SK-N-SH (cell line): ENCODE measurements at regions not wholly inside any gene's neighbourhood (a gene's known extent, or its start where the extent isn't known, plus 50 kb on each side); places are given as distances from the start of the nearest gene placed in this dataset.
A peak's percentile ranks its signal among the peaks of the same experiment; 100 is the strongest.

ENCODE experiments used
- CTCF ChIA-PET: fragments of 300-600, 350-600 bp; formaldehyde crosslinking; extraction: SDS; loops from one replicate; lab custom pipeline; 2021; lab: Yijun Ruan, JAX
- POLR2A ChIA-PET: fragments of 350-600 bp; sonication (Branson Sonifier 250); formaldehyde crosslinking; extraction: SDS; loops from one replicate; lab custom pipeline; 2020; ENCODE audit warnings: antibody characterized with exemption, inconsistent platforms; lab: Yijun Ruan, JAX
- DNase-seq: peaks from one replicate; pipeline ENCODE4 v3.0.0; 2012
- H2AFZ ChIP-seq: fragments of 200-600 bp; sonication (generic); 2 replicates; pipeline ENCODE4 v1.8.1; 2016; ENCODE audit warnings: antibody characterized with exemption, mild to moderate bottlenecking, low read depth
- H3F3A ChIP-seq: fragments of 200-600 bp; sonication (generic); replicated peaks from 2 replicates; pipeline ENCODE3; 2016; ENCODE audit warnings: antibody characterized with exemption, mild to moderate bottlenecking; ENCODE audit not compliant: insufficient read depth
- H3K27ac ChIP-seq, 2 experiments: fragments of 200-500 bp in 1 of 2; fragments of 200-600 bp in 1 of 2; sonication (Bioruptor generic) in 1 of 2; sonication (generic), shearing (Covaris generic) in 1 of 2; 2 replicates each; pipeline versions ENCODE4 v1.5.1 to v1.6.1; 2014 to 2016; ENCODE audit warnings: low read depth in 2 of 2, inconsistent platforms in 1 of 2, low read length in 1 of 2, mild to moderate bottlenecking in 1 of 2, mixed read lengths in 1 of 2
- H3K27me3 ChIP-seq: fragments of 200-600 bp; sonication (generic), shearing (Covaris generic); 2 replicates; pipeline ENCODE4 v1.6.1; 2016; ENCODE audit warnings: mixed run types; ENCODE audit not compliant: insufficient read depth
- H3K36me3 ChIP-seq, 2 experiments: fragments of 200-500 bp in 1 of 2; fragments of 200-600 bp in 1 of 2; sonication (Bioruptor generic) in 1 of 2; sonication (generic) in 1 of 2; replicated peaks in 1 of 2; 2 replicates each; pipeline versions ENCODE3 to v1.5.1; 2014 to 2016; ENCODE audit warnings: low read length in 1 of 2, mild to moderate bottlenecking in 1 of 2; ENCODE audit not compliant: insufficient read depth in 2 of 2, control insufficient read depth in 1 of 2
- H3K4me1 ChIP-seq, 2 experiments: fragments of 200-500 bp in 1 of 2; fragments of 200-600 bp in 1 of 2; sonication (Bioruptor generic) in 1 of 2; sonication (generic), shearing (Covaris generic) in 1 of 2; 2 replicates each; pipeline versions ENCODE4 v1.5.1 to v1.6.1; 2014 to 2016; ENCODE audit warnings: low read depth in 1 of 2, low read length in 1 of 2, mixed run types in 1 of 2; ENCODE audit not compliant: insufficient read depth in 2 of 2, control insufficient read depth in 1 of 2
- H3K4me2 ChIP-seq: fragments of 200-600 bp; sonication (generic), shearing (Covaris generic); 2 replicates; pipeline ENCODE4 v1.6.1; 2017; ENCODE audit warnings: mixed run types
- H3K4me3 ChIP-seq, 2 experiments: fragments of 200-500 bp in 1 of 2; fragments of 200-600 bp in 1 of 2; sonication (Bioruptor generic) in 1 of 2; sonication (generic), shearing (Covaris generic) in 1 of 2; 2 replicates each; pipeline versions ENCODE4 v1.5.1 to v1.8.1; 2014 to 2016; ENCODE audit warnings: low read depth in 2 of 2, inconsistent platforms in 1 of 2, low read length in 1 of 2, mild to moderate bottlenecking in 1 of 2, mixed read lengths in 1 of 2, moderate library complexity in 1 of 2
- H3K79me2 ChIP-seq: fragments of 200-600 bp; sonication (generic); 2 replicates; pipeline ENCODE4 v1.8.1; 2017; ENCODE audit warnings: mild to moderate bottlenecking; ENCODE audit not compliant: insufficient read depth
- H3K9ac ChIP-seq: fragments of 200-600 bp; sonication (generic); 2 replicates; pipeline ENCODE4 v1.6.1; 2017; ENCODE audit warnings: mixed run types
- H3K9me2 ChIP-seq: fragments of 200-600 bp; sonication (generic); 2 replicates; pipeline ENCODE4 v1.6.1; 2017; ENCODE audit warnings: mixed run types
- H3K9me3 ChIP-seq: fragments of 200-600 bp; sonication (generic); 2 replicates; pipeline ENCODE4 v1.6.1; 2017; ENCODE audit warnings: mixed run types, mild to moderate bottlenecking, moderate library complexity
- H4K20me1 ChIP-seq: fragments of 200-600 bp; sonication (generic); 2 replicates; pipeline ENCODE4 v1.6.1; 2017; ENCODE audit warnings: mild to moderate bottlenecking, mixed run types; ENCODE audit not compliant: insufficient read depth
- ELF1 ChIP-seq: IDR thresholded peaks from 2 replicates; pipeline ENCODE4 v1.4.0; 2012
- EP300 ChIP-seq, 2 experiments: IDR thresholded peaks; 2 replicates each; pipeline versions ENCODE4 v1.4.0 to v1.6.1; 2012; ENCODE audit warnings: borderline replicate concordance in 1 of 2, low read depth in 1 of 2, low read length in 1 of 2
- FOXJ3 ChIP-seq: sonication (generic); formaldehyde crosslinking; IDR thresholded peaks from 2 replicates; pipeline ENCODE4 v1.5.1; 2020; ENCODE audit warnings: mild to moderate bottlenecking, missing genetic modification reagents
- FOXM1 ChIP-seq: IDR thresholded peaks from 2 replicates; pipeline ENCODE4 v1.4.0; 2012; ENCODE audit warnings: low read depth, mild to moderate bottlenecking
- GATA2 ChIP-seq: sonication (generic); formaldehyde crosslinking; IDR thresholded peaks from 2 replicates; pipeline ENCODE4 v1.5.0; 2020; ENCODE audit warnings: mild to moderate bottlenecking, missing genetic modification reagents
- MXI1 ChIP-seq: IDR thresholded peaks from 2 replicates; pipeline ENCODE4 v1.6.1; 2012; ENCODE audit warnings: mild to moderate bottlenecking, low read depth, low read length, improper control_type of control experiment
- PBX3 ChIP-seq: IDR thresholded peaks from 2 replicates; pipeline ENCODE4; 2012
- RAD21 ChIP-seq: IDR thresholded peaks from 2 replicates; pipeline ENCODE4 v1.6.1; 2012; ENCODE audit warnings: mild to moderate bottlenecking, low read length
- RFX5 ChIP-seq: IDR thresholded peaks from 2 replicates; pipeline ENCODE4 v1.6.1; 2012; ENCODE audit warnings: mild to moderate bottlenecking, improper control_type of control experiment, low read length
- SIN3A ChIP-seq: IDR thresholded peaks from 2 replicates; pipeline ENCODE4 v1.6.1; 2012; ENCODE audit warnings: low read depth, mild to moderate bottlenecking, low read length, moderate library complexity, borderline replicate concordance
- TAF1 ChIP-seq: IDR thresholded peaks from 2 replicates; pipeline ENCODE4 v1.6.1; 2012; ENCODE audit warnings: low read depth, mild to moderate bottlenecking, low read length, moderate library complexity, borderline replicate concordance
- TCF12 ChIP-seq: IDR thresholded peaks from 2 replicates; pipeline ENCODE4 v1.4.0; 2012
- USF1 ChIP-seq: IDR thresholded peaks from 2 replicates; pipeline ENCODE4 v1.4.0; 2012; ENCODE audit warnings: low read depth, borderline replicate concordance
- YY1 ChIP-seq: IDR thresholded peaks from 2 replicates; pipeline ENCODE4 v1.4.0; 2012; ENCODE audit warnings: low read depth, mild to moderate bottlenecking
- ZBTB33 ChIP-seq: IDR thresholded peaks from 2 replicates; pipeline ENCODE4 v1.4.0; 2012; ENCODE audit warnings: low read depth, borderline replicate concordance
- WGBS: methylation state at CpG from one replicate; pipeline ENCODE4 v1.1.6; 2017; ENCODE audit warnings: low lambda C conversion rate; 5-methylcytosine and 5-hydroxymethylcytosine counted together
- TF ChIP-seq, protein P1 (sequence below): IDR thresholded peaks from 2 replicates; pipeline ENCODE4 v1.6.1; 2012; ENCODE audit warnings: mild to moderate bottlenecking, low read depth, low read length, moderate library complexity

DNA sequence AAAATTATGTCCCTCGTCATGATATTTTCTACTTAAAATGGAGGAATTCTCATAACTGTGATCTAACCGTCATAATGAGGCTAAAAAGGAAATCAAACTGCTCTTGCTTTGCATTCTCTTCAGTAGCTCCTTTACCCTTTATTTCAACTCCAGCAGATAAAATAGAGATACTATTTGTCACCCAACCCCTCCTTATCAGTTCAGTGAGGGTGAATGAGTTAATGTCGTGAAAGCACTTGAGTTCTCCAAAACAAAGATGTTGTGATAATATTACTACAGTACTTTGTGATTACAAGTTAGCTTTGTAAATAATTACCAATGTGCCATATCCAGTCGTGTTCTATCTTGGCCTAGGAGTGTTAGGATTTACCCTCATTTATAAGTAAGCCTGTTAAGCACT, 63.4 kb upstream of the ANKRD28 start:
- no peaks in the 10 kb centered on the region for H3K27me3 ChIP-seq
- H3K27ac ChIP-seq = peak overlapping the region; percentile 78 to 95
- H3F3A ChIP-seq = peaks cover 10% of the 10 kb centered on the region
- peaks cover 12% of the 10 kb centered on the region; the same call in 1 of the 2 replicates for H4K20me1 ChIP-seq
- TF ChIP-seq RFX5 (no peak), SIN3A (no peak), RAD21 (no peak), ZBTB33 (no peak), GATA2 (CRISPR knock-in tag) (no peak), EP300 (IDR thresholded peaks at IDR 0.05; ENCODE audit: borderline replicate concordance in 1 of 2, low read depth in 1 of 2, low read length in 1 of 2) (no peak), USF1 (no peak), PBX3 (no peak), TAF1 (no peak), YY1 (no peak)
- H3K79me2 ChIP-seq = peaks cover 51% of the 10 kb centered on the region
- POLR2A ChIA-PET = no interaction called here
- H3K9me2 ChIP-seq = no peaks in the 10 kb centered on the region
- peaks cover 6% of the 10 kb centered on the region; the same call in 1 of the 2 replicates for H3K9me3 ChIP-seq
- H3K36me3 ChIP-seq = peaks cover 0 to 15% of the 10 kb centered on the region in 2 experiments
- peak overlapping the region; percentile 75 for H3K4me2 ChIP-seq
- H3K4me3 ChIP-seq = peak overlapping the region; percentile 82 to 93
- DNase-seq = no peak
- no peak overlapping the region for H2AFZ ChIP-seq
- CTCF ChIA-PET = interaction anchor here (0.5 kb wide), 1 partner anchor 164 kb away, joined by 3 read pairs; no protein-coding TSS in a partner anchor
- 42% methylated on average over 4 of the region's 4 CpGs for WGBS
- peak overlapping the region; percentile 82; the same call in 1 of the 2 replicates for H3K9ac ChIP-seq
- peaks cover 0 to 5% of the 10 kb centered on the region in 2 experiments; a peak in 2 of 4 replicates for H3K4me1 ChIP-seq

DNA sequence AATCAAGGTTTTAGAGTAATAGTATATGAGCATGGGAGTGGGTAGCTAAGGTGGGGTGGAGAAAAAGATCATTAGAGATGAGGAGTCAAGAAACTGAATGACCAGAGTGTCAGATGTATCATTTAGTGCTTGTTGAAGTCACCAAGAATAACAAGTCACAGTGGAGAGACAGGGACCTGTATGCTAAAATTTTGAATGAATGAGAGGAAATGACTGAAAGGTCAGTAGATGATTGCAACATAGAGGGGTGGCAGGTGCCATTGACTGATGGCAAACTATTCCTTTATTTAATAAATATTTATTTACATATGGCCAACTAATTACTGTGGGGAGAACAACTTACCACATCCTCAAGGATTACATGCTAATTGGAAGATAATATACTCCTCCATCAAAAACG, 75.0 kb upstream of the ANKRD28 start:
- Histone ChIP-seq H2AFZ (no peak overlapping the region), H3K27ac (no peak overlapping the region), H3K27me3 (no peaks in the 10 kb centered on the region), H3K4me1 (peaks cover 0 to 13% of the 10 kb centered on the region in 2 experiments; a peak in 1 of 4 replicates), H3F3A (peaks cover 24% of the 10 kb centered on the region), H3K9me3 (0 out of 2 replicates have a peak, but pooled peaks cover 3% of the 10 kb centered on the region), H3K79me2 (no peaks in the 10 kb centered on the region), H3K9me2 (no peaks in the 10 kb centered on the region), H3K9ac (no peak overlapping the region), H3K4me3 (no peak overlapping the region), H3K36me3 (no peaks in the 10 kb centered on the region), H4K20me1 (no peaks in the 10 kb centered on the region), H3K4me2 (no peak overlapping the region)
- ChIA-PET POLR2A (no interaction called here), CTCF (no interaction called here)
- no peak for DNase-seq
- WGBS = 67% methylated on average over 1 of the region's 1 CpG
- TF ChIP-seq MXI1 = no peak
- no peak for TF ChIP-seq FOXJ3
- TF ChIP-seq RAD21 = no peak
- TF ChIP-seq ELF1 = no peak
- no peak for TF ChIP-seq RFX5
- TF ChIP-seq ZBTB33 = no peak
- TF ChIP-seq TCF12 = no peak
- TF ChIP-seq, protein P1, sequence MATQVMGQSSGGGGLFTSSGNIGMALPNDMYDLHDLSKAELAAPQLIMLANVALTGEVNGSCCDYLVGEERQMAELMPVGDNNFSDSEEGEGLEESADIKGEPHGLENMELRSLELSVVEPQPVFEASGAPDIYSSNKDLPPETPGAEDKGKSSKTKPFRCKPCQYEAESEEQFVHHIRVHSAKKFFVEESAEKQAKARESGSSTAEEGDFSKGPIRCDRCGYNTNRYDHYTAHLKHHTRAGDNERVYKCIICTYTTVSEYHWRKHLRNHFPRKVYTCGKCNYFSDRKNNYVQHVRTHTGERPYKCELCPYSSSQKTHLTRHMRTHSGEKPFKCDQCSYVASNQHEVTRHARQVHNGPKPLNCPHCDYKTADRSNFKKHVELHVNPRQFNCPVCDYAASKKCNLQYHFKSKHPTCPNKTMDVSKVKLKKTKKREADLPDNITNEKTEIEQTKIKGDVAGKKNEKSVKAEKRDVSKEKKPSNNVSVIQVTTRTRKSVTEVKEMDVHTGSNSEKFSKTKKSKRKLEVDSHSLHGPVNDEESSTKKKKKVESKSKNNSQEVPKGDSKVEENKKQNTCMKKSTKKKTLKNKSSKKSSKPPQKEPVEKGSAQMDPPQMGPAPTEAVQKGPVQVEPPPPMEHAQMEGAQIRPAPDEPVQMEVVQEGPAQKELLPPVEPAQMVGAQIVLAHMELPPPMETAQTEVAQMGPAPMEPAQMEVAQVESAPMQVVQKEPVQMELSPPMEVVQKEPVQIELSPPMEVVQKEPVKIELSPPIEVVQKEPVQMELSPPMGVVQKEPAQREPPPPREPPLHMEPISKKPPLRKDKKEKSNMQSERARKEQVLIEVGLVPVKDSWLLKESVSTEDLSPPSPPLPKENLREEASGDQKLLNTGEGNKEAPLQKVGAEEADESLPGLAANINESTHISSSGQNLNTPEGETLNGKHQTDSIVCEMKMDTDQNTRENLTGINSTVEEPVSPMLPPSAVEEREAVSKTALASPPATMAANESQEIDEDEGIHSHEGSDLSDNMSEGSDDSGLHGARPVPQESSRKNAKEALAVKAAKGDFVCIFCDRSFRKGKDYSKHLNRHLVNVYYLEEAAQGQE = no peak
- no peak for TF ChIP-seq FOXM1
- TF ChIP-seq TAF1 = no peak
